OCI-M1 (cell line): ENCODE measurements at regions not wholly inside any gene's neighbourhood (a gene's known extent, or its start where the extent isn't known, plus 50 kb on each side); places are given as distances from the start of the nearest gene placed in this dataset.

Experiments used
- DNase-seq: peaks from one replicate; lab custom pipeline; 2025; lab: John Stamatoyannopoulos, UW

DNA sequence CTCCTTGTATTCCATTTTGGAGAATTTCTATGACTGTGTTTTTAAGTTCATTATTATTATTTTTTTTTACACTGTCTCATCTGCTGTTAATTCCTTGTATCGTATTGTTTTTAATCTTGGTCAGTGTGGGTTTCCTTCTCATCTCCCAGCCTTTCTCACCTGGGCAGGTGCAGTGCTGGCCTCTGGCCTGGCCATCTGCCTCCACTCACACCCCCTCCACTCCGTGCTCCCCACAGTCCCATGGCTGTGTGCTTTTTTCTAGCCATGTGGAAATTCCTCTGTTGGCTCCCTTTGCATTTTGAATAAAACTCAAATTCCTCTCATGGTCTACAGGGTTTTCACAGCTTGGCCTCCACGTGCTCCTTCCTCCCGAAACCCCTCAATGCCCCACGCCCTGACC lies 50.3 kb upstream of the LINC01488 start:
- no peak for DNase-seq
